ENCODE measurements at regions not wholly inside any gene's neighbourhood (a gene's known extent, or its start where the extent isn't known, plus 50 kb on each side); places are given as distances from the start of the nearest gene placed in this dataset.

DNA sequence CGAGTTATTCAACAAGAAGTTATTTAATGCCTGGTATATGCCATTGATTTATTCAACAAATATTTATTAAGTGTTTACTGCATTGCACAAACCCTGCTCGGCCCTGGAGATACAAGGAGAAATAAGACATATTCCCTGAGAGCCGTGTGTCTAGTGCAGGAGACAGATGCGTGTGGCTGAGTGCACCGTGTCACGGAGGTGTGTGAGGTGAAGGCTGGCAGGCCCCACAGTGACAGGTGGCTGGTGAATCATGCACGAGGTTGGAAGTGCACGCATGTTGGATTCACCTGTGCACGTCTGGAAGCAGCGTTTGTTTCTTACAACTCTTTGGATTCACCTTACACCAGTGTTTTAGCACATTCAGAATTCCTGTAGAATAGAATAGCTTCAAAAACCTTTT is 136.6 kb upstream of the SHH start:
- TF ChIP-seq, protein P1, sequence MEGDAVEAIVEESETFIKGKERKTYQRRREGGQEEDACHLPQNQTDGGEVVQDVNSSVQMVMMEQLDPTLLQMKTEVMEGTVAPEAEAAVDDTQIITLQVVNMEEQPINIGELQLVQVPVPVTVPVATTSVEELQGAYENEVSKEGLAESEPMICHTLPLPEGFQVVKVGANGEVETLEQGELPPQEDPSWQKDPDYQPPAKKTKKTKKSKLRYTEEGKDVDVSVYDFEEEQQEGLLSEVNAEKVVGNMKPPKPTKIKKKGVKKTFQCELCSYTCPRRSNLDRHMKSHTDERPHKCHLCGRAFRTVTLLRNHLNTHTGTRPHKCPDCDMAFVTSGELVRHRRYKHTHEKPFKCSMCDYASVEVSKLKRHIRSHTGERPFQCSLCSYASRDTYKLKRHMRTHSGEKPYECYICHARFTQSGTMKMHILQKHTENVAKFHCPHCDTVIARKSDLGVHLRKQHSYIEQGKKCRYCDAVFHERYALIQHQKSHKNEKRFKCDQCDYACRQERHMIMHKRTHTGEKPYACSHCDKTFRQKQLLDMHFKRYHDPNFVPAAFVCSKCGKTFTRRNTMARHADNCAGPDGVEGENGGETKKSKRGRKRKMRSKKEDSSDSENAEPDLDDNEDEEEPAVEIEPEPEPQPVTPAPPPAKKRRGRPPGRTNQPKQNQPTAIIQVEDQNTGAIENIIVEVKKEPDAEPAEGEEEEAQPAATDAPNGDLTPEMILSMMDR (conservative IDR thresholded peaks at IDR 0.05; ENCODE audit: low read depth), result no peak
- POLR2A ChIA-PET (ENCODE audit: low non-redundant PET), result no interaction called here
- H3K27ac ChIP-seq, result no peak overlapping the region
- CTCF ChIA-PET, result no interaction called here
- DNase-seq (ENCODE audit: low spot score), result no peak

DNA sequence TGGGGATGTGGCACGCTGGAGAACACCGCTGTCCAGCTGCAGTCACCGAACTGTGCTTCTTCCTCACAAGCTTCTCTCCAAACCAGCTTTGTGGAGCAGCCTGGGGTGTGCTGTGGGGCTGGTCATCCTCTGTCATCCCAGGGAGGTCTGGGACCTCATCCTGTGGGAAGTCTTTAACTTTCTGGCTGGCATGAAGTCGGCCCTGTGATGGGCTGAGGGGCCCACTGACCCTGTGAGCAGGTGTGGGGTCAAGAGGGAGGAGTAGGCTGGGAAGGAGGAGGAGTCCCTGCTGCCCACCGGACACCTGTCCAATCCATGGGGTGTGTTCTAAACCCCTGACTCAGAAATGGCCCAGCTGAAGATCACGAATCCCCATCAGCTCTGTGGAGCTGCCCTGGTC is 136.2 kb upstream of the SHH start:
- no peak overlapping the region for H3K27ac ChIP-seq
- TF ChIP-seq, protein P1 (conservative IDR thresholded peaks at IDR 0.05; ENCODE audit: low read depth), result no peak
- CTCF ChIA-PET, result no interaction called here
- DNase-seq (ENCODE audit: low spot score), result no peak
- POLR2A ChIA-PET (ENCODE audit: low non-redundant PET), result no interaction called here

DNA sequence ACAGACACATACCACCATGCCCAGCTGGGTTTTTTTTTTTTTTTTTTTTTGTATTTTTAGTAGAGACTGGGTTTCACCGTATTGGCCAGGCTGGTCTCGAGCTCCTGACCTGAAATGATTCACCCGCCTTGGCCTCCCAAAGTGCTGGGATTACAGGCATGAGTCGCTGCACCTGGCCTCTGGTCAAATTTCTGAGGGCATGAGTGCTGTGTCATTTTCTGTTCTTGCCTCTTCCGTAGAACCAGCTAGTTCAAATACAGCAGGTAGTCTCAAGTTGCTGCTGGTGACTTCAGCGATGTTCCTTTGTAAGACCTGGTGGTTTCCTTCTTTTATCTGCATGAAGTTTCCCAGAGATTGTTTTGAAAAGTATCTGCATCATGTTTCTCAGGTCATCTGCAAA is 134.8 kb upstream of the SHH start:
- no peak overlapping the region for H3K27ac ChIP-seq
- ChIA-PET POLR2A (ENCODE audit: low non-redundant PET) (no interaction called here), CTCF (interaction anchor here (0.6 kb wide), 2 partner anchors 144 to 176 kb away, joined by 3 to 4 read pairs; no protein-coding TSS in a partner anchor)
- DNase-seq (ENCODE audit: low spot score), result no peak
- TF ChIP-seq, protein P1 (conservative IDR thresholded peaks at IDR 0.05; ENCODE audit: low read depth), result no peak

- no peak for DNase-seq (ENCODE audit: low spot score)
- ChIA-PET POLR2A (ENCODE audit: low non-redundant PET) (no interaction called here), CTCF (no interaction called here)
- TF ChIP-seq, protein P1 (conservative IDR thresholded peaks at IDR 0.05; ENCODE audit: low read depth), result no peak
- H3K27ac ChIP-seq, result no peak overlapping the region
Measured at GRCh38 chr7:155945670-155946325, 133.5 kb upstream of the SHH start.

DNA sequence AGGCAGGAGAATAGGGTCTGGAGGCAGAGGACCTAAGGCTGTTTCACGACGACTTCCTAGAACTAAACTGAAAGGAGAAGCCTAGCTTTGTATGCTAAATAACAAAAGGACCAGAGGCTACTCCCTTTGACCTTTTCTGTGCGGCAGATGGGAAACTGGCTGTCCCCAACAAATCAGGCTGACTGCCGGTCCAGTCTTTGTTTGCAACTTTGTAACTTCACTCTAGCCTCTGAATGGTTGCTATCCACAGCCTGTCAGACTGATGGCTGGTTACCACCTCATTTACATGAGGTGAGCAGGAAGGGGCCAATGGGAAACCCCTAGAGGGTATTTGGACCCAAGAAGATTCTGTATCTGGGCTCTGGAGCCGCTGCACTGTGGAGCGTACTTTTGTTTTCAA is 132.6 kb upstream of the SHH start:
- POLR2A ChIA-PET (ENCODE audit: low non-redundant PET), result no interaction called here
- H3K27ac ChIP-seq, result no peak overlapping the region
- CTCF ChIA-PET, result no interaction called here
- no peak for DNase-seq (ENCODE audit: low spot score)
- TF ChIP-seq, protein P1 (conservative IDR thresholded peaks at IDR 0.05; ENCODE audit: low read depth), result no peak

DNA sequence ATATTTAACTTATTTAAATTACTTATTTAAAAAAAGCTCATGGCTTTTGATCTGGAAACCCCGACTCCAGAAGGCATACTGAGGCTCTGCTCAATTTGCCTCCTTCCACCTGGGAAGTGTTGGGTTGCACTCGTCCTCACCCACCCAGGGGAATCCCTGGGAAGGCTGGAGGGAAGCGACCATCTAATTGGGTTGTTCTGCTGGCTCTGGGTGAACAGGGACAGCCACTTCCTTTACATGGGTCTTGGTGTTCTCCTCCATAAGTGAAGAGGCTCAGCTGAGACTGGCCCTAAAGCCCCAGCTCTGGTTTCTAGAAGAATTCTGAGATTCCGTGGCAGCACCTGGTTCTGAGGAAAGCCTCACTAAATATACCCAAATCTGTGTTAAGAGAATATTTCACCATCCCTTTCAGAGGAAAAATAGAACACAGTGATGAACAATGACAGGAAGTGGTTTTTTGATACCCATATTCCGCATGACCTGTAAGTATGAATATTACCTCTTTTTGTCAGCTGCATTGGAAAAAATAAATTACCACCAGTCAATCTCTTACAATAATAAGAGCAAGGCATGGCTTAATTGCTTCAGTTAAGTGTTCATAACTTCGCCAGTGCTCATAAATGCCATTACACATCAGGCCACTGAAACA is 131.1 kb upstream of the SHH start:
- TF ChIP-seq, protein P1 (conservative IDR thresholded peaks at IDR 0.05; ENCODE audit: low read depth), result no peak
- ChIA-PET POLR2A (ENCODE audit: low non-redundant PET) (no interaction called here), CTCF (interaction anchor here (0.6 to 0.7 kb wide), 2 partner anchors 9 to 37 kb away, joined by 3 read pairs; no protein-coding TSS in a partner anchor)
- no peak overlapping the region for H3K27ac ChIP-seq
- no peak for DNase-seq (ENCODE audit: low spot score)

Measured in RWPE1 (cell line).